Prostate gland (tissue), 2 donors: ENCODE measurements at regions not wholly inside any gene's neighbourhood (a gene's known extent, or its start where the extent isn't known, plus 50 kb on each side); places are given as distances from the start of the nearest gene placed in this dataset.

Source experiments
- DNase-seq: peaks from one replicate; pipeline ENCODE4 v3.0.0-alpha.2; 2019; ENCODE audit warnings: low spot score
- H3K27ac ChIP-seq, 2 donors: fragments of 200-600 bp; sonication (generic); 2 replicates each; pipeline ENCODE4 v1.5.1; 2017 to 2019
- H3K27me3 ChIP-seq: fragments of 200-600 bp; sonication (generic); replicated peaks from 2 replicates; pipeline ENCODE4 v1.5.1; 2019; ENCODE audit not compliant: insufficient read depth
- H3K36me3 ChIP-seq, 2 donors: fragments of 200-600 bp; sonication (generic); 1 replicate in 1 of 2; 2 replicates in 1 of 2; pipeline versions ENCODE4 v1.5.1 to v1.8.1; 2017 to 2019
- H3K4me1 ChIP-seq: fragments of 200-600 bp; sonication (generic); replicated peaks from 2 replicates; pipeline ENCODE4 v1.5.1; 2019
- H3K4me3 ChIP-seq, 2 donors: fragments of 200-600 bp; sonication (generic); 2 replicates each; pipeline ENCODE4 v1.5.1; 2017 to 2019
- H3K9me3 ChIP-seq: fragments of 200-600 bp; sonication (generic); 2 replicates; pipeline ENCODE4 v1.5.1; 2017
- CTCF ChIP-seq, 4 experiments: fragments of 200-600 bp in 2 of 4; fragments of 450-650 bp in 2 of 4; sonication (generic) in 2 of 4; IDR thresholded peaks; 1 replicate in 3 of 4; 2 replicates in 1 of 4; pipeline ENCODE4 v1.5.1; 2016 to 2019; ENCODE audit warnings: antibody characterized with exemption in 4 of 4, mild to moderate bottlenecking in 2 of 4, moderate library complexity in 2 of 4
- POLR2A ChIP-seq: fragments of 450-650 bp; IDR thresholded peaks from one replicate; pipeline ENCODE4 v1.6.1; 2016; ENCODE audit warnings: antibody characterized with exemption, mild to moderate bottlenecking
- POLR2AphosphoS5 ChIP-seq: sonication (generic); formaldehyde crosslinking; IDR thresholded peaks from one replicate; pipeline ENCODE4 v1.6.1; 2017; ENCODE audit warnings: antibody characterized with exemption
- WGBS: methylation state at CpG from one replicate; pipeline ENCODE4 v1.1.5; 2018; 5-methylcytosine and 5-hydroxymethylcytosine counted together
- intact Hi-C: fragments of 100-400 bp; cut with DNase I; formaldehyde crosslinking; loops from one replicate; pipeline ENCODE4 v1.14.2; 2022

GRCh38 chr2:139836769-139837168 lies 1056.6 kb upstream of the NXPH2 start:
- Histone ChIP-seq H3K9me3 (no peaks in the 10 kb centered on the region), H3K27ac (no peak overlapping the region), H3K4me3 (no peak overlapping the region), H3K4me1 (no peaks in the 10 kb centered on the region), H3K36me3 (no peaks in the 10 kb centered on the region), H3K27me3 (no peaks in the 10 kb centered on the region)
- no peak for DNase-seq
- intact Hi-C loops, result no loop called here
- WGBS, result 88% methylated on average over 4 of the region's 4 CpGs
- TF ChIP-seq POLR2AphosphoS5 (no peak), POLR2A (no peak)

GRCh38 chr2:139835101-139835500 lies 1054.9 kb upstream of the NXPH2 start:
- Histone ChIP-seq H3K4me3 (no peak overlapping the region), H3K9me3 (no peaks in the 10 kb centered on the region), H3K36me3 (no peaks in the 10 kb centered on the region), H3K27me3 (no peaks in the 10 kb centered on the region), H3K4me1 (no peaks in the 10 kb centered on the region), H3K27ac (no peak overlapping the region)
- no peak for TF ChIP-seq POLR2AphosphoS5
- WGBS, result 45% methylated on average over 2 of the region's 2 CpGs
- DNase-seq, result no peak
- intact Hi-C loops, result no loop called here

- Histone ChIP-seq H3K27ac (no peak overlapping the region), H3K27me3 (no peaks in the 10 kb centered on the region), H3K9me3 (no peaks in the 10 kb centered on the region), H3K4me3 (no peak overlapping the region), H3K4me1 (no peaks in the 10 kb centered on the region), H3K36me3 (no peaks in the 10 kb centered on the region)
- 50% methylated on average over 3 of the region's 3 CpGs for WGBS
- DNase-seq, result no peak
- intact Hi-C loops, result no loop called here
- TF ChIP-seq CTCF (IDR thresholded peaks at IDR 0.05) (no peak), POLR2A (no peak), POLR2AphosphoS5 (no peak)
Observed at GRCh38 chr2:139828011-139828410, 1047.8 kb upstream of the NXPH2 start.

GRCh38 chr2:139825726-139826125 lies 1045.5 kb upstream of the NXPH2 start:
- Histone ChIP-seq H3K4me1 (no peaks in the 10 kb centered on the region), H3K4me3 (no peak overlapping the region), H3K27ac (no peak overlapping the region), H3K36me3 (no peaks in the 10 kb centered on the region), H3K27me3 (no peaks in the 10 kb centered on the region), H3K9me3 (no peaks in the 10 kb centered on the region)
- no peak for DNase-seq
- 39% methylated on average over 1 of the region's 1 CpG for WGBS
- intact Hi-C loops, result no loop called here
- no peak for TF ChIP-seq POLR2AphosphoS5
- TF ChIP-seq POLR2A, result no peak
- no peak for TF ChIP-seq CTCF (IDR thresholded peaks at IDR 0.05)

- Histone ChIP-seq H3K27me3 (no peaks in the 10 kb centered on the region), H3K4me3 (no peak overlapping the region), H3K4me1 (no peaks in the 10 kb centered on the region), H3K36me3 (no peaks in the 10 kb centered on the region), H3K9me3 (no peaks in the 10 kb centered on the region), H3K27ac (no peak overlapping the region)
- 42% methylated on average over 2 of the region's 2 CpGs for WGBS
- TF ChIP-seq POLR2AphosphoS5, result no peak
- TF ChIP-seq POLR2A, result no peak
- TF ChIP-seq CTCF (IDR thresholded peaks at IDR 0.05), result no peak
- intact Hi-C loops, result no loop called here
- DNase-seq, result no peak
Observed at GRCh38 chr2:139819273-139819796, 1039.1 kb upstream of the NXPH2 start.

- no peak for DNase-seq
- no peak overlapping the region for H3K4me3 ChIP-seq
- no peaks in the 10 kb centered on the region for H3K36me3 ChIP-seq
- intact Hi-C loops, result no loop called here
- TF ChIP-seq POLR2A (no peak), POLR2AphosphoS5 (no peak), CTCF (IDR thresholded peaks at IDR 0.05) (no peak)
- no peaks in the 10 kb centered on the region for H3K9me3 ChIP-seq
- H3K27ac ChIP-seq, result no peak overlapping the region
- WGBS, result 30% methylated on average over 2 of the region's 2 CpGs
- H3K27me3 ChIP-seq, result no peaks in the 10 kb centered on the region
- H3K4me1 ChIP-seq, result no peaks in the 10 kb centered on the region
Observed at GRCh38 chr2:139814458-139814857, 1034.3 kb upstream of the NXPH2 start.
